ENCODE measurements at regions not wholly inside any gene's neighbourhood (a gene's known extent, or its start where the extent isn't known, plus 50 kb on each side); places are given as distances from the start of the nearest gene placed in this dataset.
"Not testable (repeated sequence)": the region's sequence is repeated elsewhere in the genome, so short reads cannot be mapped to it uniquely, and the experiment has no call there.

GRCh38 chr18:43893001-43893637 lies 615.8 kb upstream of the SYT4 start:
- no peak for DNase-seq

DNA sequence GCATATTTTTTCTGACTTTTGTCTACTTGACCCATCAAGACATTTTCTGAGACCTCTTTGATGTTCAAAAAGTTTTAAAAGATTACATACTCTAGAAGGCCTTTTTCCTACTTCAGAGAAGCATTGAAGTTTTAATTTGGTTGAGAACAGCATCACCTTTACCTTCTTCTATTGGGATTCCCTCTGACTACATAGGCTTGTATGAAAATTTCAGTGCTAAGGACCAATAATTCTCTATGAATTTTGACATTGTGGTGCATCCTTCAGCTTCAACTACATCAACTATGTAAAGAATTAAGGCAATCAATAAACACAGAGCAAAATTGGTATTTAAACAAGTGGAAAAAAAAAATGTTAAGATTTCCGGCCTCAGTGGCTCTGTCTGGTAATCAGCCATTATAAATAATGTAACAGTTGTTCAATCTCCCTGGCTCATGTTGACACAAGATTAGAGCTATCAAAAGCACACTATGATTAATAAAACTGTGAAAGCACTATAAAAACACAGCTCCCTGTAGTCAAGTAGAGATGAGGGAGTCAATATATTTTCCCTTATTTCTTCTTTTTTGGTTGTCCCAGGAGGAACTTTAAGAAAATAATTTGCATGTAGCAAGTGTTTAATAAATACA lies 627.0 kb upstream of the SYT4 start:
- DNase-seq: no peak

DNA sequence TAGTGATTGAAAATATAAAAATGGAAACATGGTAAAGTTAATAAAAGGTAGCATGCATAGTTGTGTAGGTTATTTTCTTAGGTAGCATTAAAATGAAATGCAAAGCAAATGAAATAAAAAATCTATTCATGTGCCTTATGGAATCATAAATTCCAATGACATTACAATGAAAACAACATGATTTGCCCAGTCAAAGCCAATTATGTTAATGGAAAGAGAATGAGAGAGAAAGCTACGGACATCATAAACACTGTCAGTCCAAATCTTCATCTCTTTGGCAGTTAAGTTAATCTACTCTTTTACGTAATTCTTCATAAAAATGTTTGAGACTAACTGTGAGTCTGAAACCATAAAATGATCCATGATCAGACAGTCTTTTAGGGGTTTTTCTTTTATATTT lies 636.7 kb upstream of the SYT4 start:
- no peak for DNase-seq

DNA sequence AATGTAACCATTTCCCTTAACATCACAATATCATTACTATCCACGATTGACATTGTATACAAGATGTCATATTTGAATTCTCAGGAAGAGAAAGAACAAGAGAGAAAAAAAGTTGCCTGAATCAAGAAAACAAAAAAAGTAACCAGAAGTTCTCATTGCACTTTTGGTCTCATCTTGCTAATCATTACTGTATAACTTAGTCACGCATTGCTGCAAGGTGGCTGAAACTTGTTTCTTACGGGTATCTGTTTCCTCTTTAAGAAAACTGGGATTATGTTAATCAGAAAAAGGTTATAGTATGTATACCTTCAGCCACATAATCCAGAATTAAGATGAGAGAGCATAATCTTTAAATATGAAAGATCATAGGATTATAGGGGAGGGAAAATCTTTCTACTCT lies 639.7 kb upstream of the SYT4 start:
- peak; percentile 18 for DNase-seq

- DNase-seq: peak; percentile 69
These were observed 640.2 kb upstream of the SYT4 start for GRCh38 chr18:43917520-43917919.

GRCh38 chr18:43919551-43919950 lies 642.3 kb upstream of the SYT4 start:
- DNase-seq: no peak

DNA sequence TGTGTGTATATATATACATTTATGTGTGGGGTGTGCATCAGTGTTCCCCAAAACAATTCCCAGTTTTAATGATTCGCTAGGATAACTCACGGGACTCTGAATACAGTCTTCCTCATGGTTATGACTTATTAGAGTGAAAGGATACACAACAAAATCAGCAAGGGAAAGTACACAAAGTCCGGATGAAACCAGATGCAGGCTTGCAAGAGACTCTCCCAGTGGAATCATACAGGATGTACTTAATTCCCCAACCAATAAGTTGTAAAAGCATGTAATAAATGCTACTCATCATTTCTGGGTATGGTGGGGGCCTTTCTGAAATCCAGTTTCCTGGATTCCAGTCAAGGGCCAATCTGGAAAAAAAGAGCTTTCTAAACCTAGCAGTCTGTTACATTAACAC lies 654.1 kb upstream of the SYT4 start:
- no peak for DNase-seq

GRCh38 chr18:43932140-43932539 lies 654.9 kb upstream of the SYT4 start:
- DNase-seq: no peak

DNA sequence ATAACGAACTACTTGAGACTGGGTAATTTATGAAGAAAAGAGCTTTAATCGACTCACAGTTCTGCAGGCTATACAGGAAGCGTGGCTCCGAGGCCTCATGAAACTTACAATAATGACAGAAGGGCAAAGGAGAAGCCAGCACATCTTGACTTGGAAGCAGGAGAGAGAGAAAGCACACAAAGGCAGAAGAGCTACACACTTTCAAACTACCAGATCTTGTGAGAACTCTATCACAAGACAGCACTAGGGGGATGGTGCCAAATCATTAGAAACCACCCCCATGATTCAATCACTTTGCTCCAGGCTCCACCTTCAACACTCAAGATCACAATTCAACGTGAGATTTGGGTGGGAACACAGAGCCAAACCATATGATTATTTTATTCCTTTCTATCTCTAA lies 655.9 kb upstream of the SYT4 start:
- no peak for DNase-seq

DNA sequence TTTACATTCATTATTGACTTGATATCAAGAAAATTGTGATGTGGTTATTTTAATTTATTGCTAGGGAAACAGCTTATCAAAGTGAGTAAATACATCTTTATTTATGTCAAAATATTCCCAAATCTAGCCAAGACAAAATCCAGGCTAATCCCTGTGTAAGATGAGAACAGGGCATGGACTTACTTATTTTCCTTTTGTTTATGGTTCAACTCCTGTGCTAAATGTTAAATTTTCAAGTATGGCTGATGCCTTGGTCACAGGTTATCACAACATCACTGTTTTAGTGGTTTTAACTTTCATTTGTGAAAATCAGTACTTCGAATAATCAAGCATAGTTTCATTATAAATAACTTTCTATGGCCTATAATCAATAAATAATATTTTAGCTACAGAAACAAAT lies 657.0 kb upstream of the SYT4 start:
- DNase-seq: no peak

DNA sequence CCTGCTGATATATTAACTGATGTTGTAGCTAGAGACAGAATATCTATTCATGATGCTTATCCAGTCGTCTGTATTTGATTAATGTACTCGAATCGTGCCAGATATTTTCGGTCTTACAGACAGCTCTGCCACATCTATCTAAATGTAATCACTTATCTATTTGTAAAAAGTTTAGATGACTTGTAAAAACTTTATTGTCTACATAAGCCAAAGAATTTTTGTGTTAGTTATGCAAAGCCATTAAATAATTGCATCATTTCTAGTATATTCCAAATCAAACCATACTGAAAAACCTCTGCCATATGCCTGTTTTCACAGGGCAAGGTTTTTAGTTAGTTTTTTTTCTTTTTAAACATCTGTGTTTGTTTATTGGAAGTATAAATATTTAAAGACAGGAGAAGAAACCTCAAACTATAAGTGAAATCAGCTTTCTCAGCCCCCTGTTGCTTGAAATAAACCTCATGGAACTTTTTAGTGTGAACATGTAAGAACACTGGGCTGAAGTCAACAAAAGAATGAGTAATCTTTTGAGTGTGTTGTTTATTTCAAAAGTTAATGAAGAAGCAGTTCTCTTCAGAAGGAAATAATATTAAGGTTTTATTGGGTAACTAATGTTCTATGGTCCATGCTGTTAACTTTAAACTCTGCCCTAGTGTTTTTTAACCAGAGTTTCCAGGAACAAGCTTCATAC lies 657.6 kb upstream of the SYT4 start:
- DNase-seq: no peak

GRCh38 chr18:43936176-43936575 lies 658.9 kb upstream of the SYT4 start:
- no peak for DNase-seq

GRCh38 chr18:43949291-43949690 lies 672.0 kb upstream of the SYT4 start:
- DNase-seq: no peak

GRCh38 chr18:43950062-43950461 lies 672.8 kb upstream of the SYT4 start:
- DNase-seq: no peak

GRCh38 chr18:43952398-43952797 lies 675.1 kb upstream of the SYT4 start:
- no peak for DNase-seq

DNA sequence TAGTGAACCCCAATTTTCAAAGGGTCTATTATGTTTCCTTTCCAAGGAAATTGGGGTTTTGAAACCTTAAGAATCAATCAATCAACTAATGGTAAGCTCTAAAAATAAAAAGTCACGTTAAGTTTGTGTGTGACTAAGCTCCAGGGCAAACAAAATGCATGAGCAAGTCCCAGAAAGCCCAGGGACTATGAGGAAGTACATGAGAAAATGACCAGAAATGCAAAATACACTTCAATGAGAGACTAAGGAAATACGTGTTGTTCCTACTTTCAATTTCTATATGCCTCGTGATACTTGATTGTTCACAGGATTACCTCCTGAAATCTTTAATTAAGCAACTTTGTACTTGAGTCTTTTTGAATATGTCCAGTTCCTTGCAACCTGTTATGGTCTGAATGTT lies 684.4 kb upstream of the SYT4 start:
- peak; percentile 67 for DNase-seq

DNA sequence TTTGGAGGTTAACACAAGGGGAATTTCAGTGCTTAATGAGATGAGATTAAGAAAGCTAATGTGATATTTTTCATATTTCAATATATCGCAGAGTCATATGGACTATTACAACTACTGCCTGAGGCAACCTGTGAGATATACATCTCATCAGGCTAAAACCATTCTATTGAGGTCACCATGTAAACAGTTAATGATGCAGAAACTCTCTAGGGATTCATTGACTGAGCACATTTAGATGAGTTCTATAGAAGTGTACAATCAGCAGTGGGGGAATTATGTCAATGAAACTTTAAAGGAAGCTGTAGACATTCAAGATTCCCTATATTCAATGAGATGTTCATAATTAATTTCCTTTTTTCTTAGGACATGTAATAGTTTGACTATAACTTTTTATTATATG lies 687.4 kb upstream of the SYT4 start:
- DNase-seq: no peak

- DNase-seq: no peak
These were observed 688.4 kb upstream of the SYT4 start for GRCh38 chr18:43965691-43966090.

GRCh38 chr18:43970656-43971055 lies 693.4 kb upstream of the SYT4 start:
- DNase-seq: no peak

DNA sequence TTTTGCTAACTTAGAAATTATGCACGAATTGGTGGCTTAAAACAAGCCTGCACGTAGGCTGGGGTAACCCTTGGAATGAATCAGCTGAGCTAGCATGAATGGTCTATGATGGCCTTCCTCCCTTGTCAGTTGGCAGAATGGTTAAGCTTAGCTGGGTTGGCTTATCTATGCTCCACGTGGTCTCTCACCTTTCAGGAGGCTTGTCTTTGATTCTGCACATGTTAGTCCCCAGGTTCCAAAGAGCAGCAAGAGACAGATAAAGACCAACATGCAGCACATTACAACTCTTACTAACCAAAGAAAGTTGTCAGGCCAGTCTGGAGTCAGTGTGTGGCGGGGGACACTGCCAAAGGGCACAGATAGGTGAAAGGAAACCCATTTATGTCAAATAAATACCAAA lies 700.9 kb upstream of the SYT4 start:
- DNase-seq: no peak

GRCh38 chr18:43982582-43982981 lies 698.1 kb upstream of the SETBP1 start:
- no peak for DNase-seq

- DNase-seq: not testable (repeated sequence)
These were observed 693.6 kb upstream of the SETBP1 start for GRCh38 chr18:43987061-43987460.

- DNase-seq: no peak
These were observed 687.9 kb upstream of the SETBP1 start for GRCh38 chr18:43992741-43993140.

DNA sequence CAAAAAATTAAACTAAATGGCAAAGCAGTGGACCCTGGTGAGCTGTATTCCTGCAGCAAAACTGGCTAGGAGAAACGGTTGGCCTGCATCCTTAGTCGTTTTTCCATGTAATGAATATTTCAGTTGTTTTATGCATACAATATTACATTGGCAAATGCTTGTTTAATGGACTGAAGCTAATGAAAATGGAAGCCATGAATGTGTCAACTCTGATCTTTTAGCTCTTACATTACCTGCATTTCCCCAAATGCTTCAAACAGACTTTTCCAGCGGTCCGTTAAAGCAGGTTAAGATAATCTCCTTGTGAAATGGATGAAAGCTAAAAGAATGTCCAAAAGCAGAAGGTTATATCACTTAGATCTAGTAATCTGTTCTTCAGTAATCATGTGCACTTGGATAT lies 686.3 kb upstream of the SETBP1 start:
- DNase-seq: no peak

DNA sequence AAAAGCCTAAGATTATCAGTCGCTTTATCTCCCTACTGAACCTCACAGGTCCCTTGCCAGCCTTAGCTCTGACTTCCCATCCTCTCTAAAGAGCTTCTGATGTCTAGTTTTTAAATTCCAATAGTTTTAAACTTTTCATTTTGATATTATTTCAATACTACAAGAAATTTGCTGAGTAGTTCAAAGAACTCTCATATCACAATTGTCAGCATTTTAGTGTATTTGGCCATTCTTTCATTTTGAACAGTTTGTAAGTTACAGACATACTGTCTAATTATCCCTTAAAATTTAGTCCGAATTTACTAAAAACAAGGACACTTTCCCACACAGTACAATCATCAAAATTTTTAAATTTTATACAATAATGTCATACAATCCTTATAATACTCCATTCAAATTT lies 666.8 kb upstream of the SETBP1 start:
- DNase-seq: no peak
